ENCODE measurements at regions not wholly inside any gene's neighbourhood (a gene's known extent, or its start where the extent isn't known, plus 50 kb on each side); places are given as distances from the start of the nearest gene placed in this dataset.

DNA sequence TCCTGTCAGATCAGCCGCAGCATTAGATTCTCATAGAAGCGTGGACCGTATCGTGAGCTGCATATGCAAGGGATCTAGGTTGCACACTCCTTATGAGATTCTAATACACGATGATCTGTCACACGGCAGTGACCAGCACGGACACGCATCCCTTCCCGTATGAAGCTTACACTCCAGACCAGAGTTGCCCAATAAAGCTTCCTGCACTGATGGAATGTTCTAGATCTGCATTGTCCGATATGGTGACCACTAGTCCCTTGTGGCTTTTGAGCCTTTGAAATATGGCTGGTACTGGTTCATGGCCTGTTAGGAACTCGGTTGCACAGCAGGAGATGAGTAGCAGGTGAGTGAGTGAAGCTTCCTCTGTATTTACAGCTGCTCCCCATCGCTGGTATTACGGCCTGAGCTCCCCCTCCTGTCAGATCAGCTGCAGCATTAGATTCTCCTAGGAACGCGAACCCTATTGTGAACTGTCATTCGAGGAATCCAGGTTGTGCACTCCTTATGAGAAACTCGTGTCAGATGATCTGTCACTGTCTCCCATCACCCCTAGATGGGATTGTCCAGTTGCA, 49.8 kb upstream of the ZCCHC14 start:
- TF ChIP-seq, protein P1, sequence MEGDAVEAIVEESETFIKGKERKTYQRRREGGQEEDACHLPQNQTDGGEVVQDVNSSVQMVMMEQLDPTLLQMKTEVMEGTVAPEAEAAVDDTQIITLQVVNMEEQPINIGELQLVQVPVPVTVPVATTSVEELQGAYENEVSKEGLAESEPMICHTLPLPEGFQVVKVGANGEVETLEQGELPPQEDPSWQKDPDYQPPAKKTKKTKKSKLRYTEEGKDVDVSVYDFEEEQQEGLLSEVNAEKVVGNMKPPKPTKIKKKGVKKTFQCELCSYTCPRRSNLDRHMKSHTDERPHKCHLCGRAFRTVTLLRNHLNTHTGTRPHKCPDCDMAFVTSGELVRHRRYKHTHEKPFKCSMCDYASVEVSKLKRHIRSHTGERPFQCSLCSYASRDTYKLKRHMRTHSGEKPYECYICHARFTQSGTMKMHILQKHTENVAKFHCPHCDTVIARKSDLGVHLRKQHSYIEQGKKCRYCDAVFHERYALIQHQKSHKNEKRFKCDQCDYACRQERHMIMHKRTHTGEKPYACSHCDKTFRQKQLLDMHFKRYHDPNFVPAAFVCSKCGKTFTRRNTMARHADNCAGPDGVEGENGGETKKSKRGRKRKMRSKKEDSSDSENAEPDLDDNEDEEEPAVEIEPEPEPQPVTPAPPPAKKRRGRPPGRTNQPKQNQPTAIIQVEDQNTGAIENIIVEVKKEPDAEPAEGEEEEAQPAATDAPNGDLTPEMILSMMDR (conservative IDR thresholded peaks at IDR 0.05; ENCODE audit: low read depth, low read length): no peak
- H3K4me3 ChIP-seq (ENCODE audit: low read length): no peak overlapping the region
- DNase-seq (ENCODE audit: low read depth): no peak

Measured in retinal pigment epithelial cell (primary cell).